HepG2 (cell line): ENCODE measurements at regions not wholly inside any gene's neighbourhood (a gene's known extent, or its start where the extent isn't known, plus 50 kb on each side); places are given as distances from the start of the nearest gene placed in this dataset.
A peak's percentile ranks its signal among the peaks of the same experiment; 100 is the strongest.
"Not testable (repeated sequence)": the region's sequence is repeated elsewhere in the genome, so short reads cannot be mapped to it uniquely, and the experiment has no call there.

Experiments used
- ATAC-seq: fragments of 200-7000 bp; cut with Tn5 transposase; 3 replicates; pipeline ENCODE4 v1.9.1; 2020; ENCODE audit warnings: mild to moderate bottlenecking, moderate library complexity
- BruUV-seq: library from RNA; stranded (reverse); fragments of 400-500 nt; replicated peaks from 2 replicates; lab custom pipeline; 2021; lab: Mats Ljungman, UMichigan
- CTCF ChIA-PET: fragments of 300-600 bp; formaldehyde crosslinking; extraction: SDS; loops from one replicate; lab custom pipeline; 2021; ENCODE audit warnings: low total read pairs, inconsistent platforms, low intra/inter-chr PET ratio; lab: Yijun Ruan, JAX
- POLR2A ChIA-PET: fragments of 350-600 bp; sonication (Branson Sonifier 250); formaldehyde crosslinking; loops from one replicate; lab custom pipeline; 2020; ENCODE audit warnings: antibody characterized with exemption, inconsistent platforms; lab: Yijun Ruan, JAX
- DNase-seq: peaks from one replicate; pipeline ENCODE4 v3.0.0-alpha.2; 2015; ENCODE audit warnings: low spot score
- FAIRE-seq: peaks from 3 replicates; lab custom pipeline; 2011; peaks lifted over from hg19 to GRCh38; lab: Jason Lieb, UNC
- H2AFZ ChIP-seq: one replicate; pipeline ENCODE4 v1.6.1; 2011; ENCODE audit warnings: low read length, inconsistent platforms
- H3K27ac ChIP-seq: fragments of 300-600 bp; 3 replicates; pipeline ENCODE4 v1.8.0; 2011; ENCODE audit warnings: mixed run types, mild to moderate bottlenecking, mixed read lengths, low read length, inconsistent platforms; ENCODE audit not compliant: insufficient read depth; ENCODE audit errors: extremely low read length
- H3K27me3 ChIP-seq, 2 experiments: fragments of 200-600 bp in 1 of 2; 2 replicates in 1 of 2; 3 replicates in 1 of 2; pipeline versions ENCODE4 v1.6.0 to v1.8.0; 2011; ENCODE audit warnings: low read length in 2 of 2, mild to moderate bottlenecking in 2 of 2, moderate library complexity in 2 of 2, inconsistent platforms in 1 of 2; ENCODE audit not compliant: insufficient read depth in 2 of 2, control insufficient read depth in 1 of 2
- H3K36me3 ChIP-seq, 2 experiments: fragments of 200-600 bp in 1 of 2; replicated peaks in 1 of 2; 2 replicates in 1 of 2; 3 replicates in 1 of 2; pipeline versions ENCODE4 v1.5.1 to v1.8.0; 2011; ENCODE audit warnings: low read length in 2 of 2, inconsistent platforms in 1 of 2; ENCODE audit not compliant: insufficient read depth in 2 of 2, control insufficient read depth in 1 of 2
- H3K4me1 ChIP-seq: 2 replicates; pipeline ENCODE4 v1.5.1; 2012; ENCODE audit warnings: low read length, inconsistent platforms; ENCODE audit not compliant: insufficient read depth
- H3K4me2 ChIP-seq: 2 replicates; pipeline ENCODE4 v1.6.0; 2011; ENCODE audit warnings: low read depth, low read length, inconsistent platforms
- H3K4me3 ChIP-seq, 3 experiments: fragments of 200-600 bp in 1 of 3; sonication (generic), shearing (Covaris generic) in 1 of 3; replicated peaks in 1 of 3; 2 replicates each; pipeline ENCODE4 v1.5.1; 2011 to 2016; ENCODE audit warnings: low read length in 3 of 3, inconsistent platforms in 2 of 3, low read depth in 2 of 3, mild to moderate bottlenecking in 2 of 3, control low read depth in 1 of 3, mixed read lengths in 1 of 3; ENCODE audit not compliant: insufficient read depth in 1 of 3
- H3K79me2 ChIP-seq: one replicate; pipeline ENCODE4 v1.6.1; 2011; ENCODE audit warnings: low read length, inconsistent platforms; ENCODE audit not compliant: insufficient read depth
- H3K9ac ChIP-seq: 2 replicates; pipeline ENCODE4 v1.6.0; 2011; ENCODE audit warnings: mild to moderate bottlenecking, low read depth, low read length, inconsistent platforms; ENCODE audit not compliant: insufficient read depth
- H3K9me3 ChIP-seq: 2 replicates; pipeline ENCODE4 v1.5.1; 2012; ENCODE audit warnings: mild to moderate bottlenecking, low read length
- H4K20me1 ChIP-seq: 2 replicates; pipeline ENCODE4 v1.6.0; 2011; ENCODE audit warnings: inconsistent platforms, mild to moderate bottlenecking, low read length, moderate library complexity; ENCODE audit not compliant: insufficient read depth
- POGZ ChIP-seq: sonication (generic); formaldehyde crosslinking; IDR thresholded peaks from 2 replicates; pipeline ENCODE4 v1.4.0; 2020; ENCODE audit warnings: mild to moderate bottlenecking, missing genetic modification reagents
- ZNF282 ChIP-seq: fragments of 450-650 bp; IDR thresholded peaks from 2 replicates; pipeline ENCODE4 v1.6.1; 2018; ENCODE audit not compliant: partially characterized antibody
- WGBS: methylation state at CpG from one replicate; pipeline ENCODE4 v1.1.6; 2017; ENCODE audit warnings: low lambda C conversion rate; 5-methylcytosine and 5-hydroxymethylcytosine counted together
- in situ Hi-C: cut with HindIII; loops from 2 replicates; pipeline ENCODE4 v1.10.0; 2017; ENCODE audit warnings: low pct_unique_long_range_greater_than_20kb; ENCODE audit not compliant: extremely low pct_ligation_motif_present
- intact Hi-C: fragments of 100-400 bp; cut with micrococcal nuclease; formaldehyde crosslinking; loops from one replicate; pipeline ENCODE4 v1.10.0; 2022; ENCODE audit not compliant: unreplicated experiment
- TF ChIP-seq, protein P1 (sequence below): IDR thresholded peaks from 2 replicates; pipeline ENCODE4 v1.6.1; 2016; ENCODE audit warnings: mild to moderate bottlenecking, missing biosample characterization, missing genetic modification reagents
- TF ChIP-seq, protein P2 (sequence below): sonication (generic); formaldehyde crosslinking; IDR thresholded peaks from 2 replicates; pipeline ENCODE4 v1.9.0; 2021; ENCODE audit warnings: missing genetic modification reagents, borderline replicate concordance
- TF ChIP-seq, protein P3 (sequence below): sonication (generic); formaldehyde crosslinking; IDR thresholded peaks from 2 replicates; pipeline ENCODE4 v1.8.1; 2022; ENCODE audit warnings: mild to moderate bottlenecking, missing genetic modification reagents
- TF ChIP-seq, protein P4 (sequence below): sonication (generic); formaldehyde crosslinking; IDR thresholded peaks from 2 replicates; pipeline ENCODE4 v1.5.1; 2020; ENCODE audit warnings: mild to moderate bottlenecking, missing genetic modification reagents, moderate library complexity
- TF ChIP-seq, protein P5 (sequence below): sonication (generic); formaldehyde crosslinking; IDR thresholded peaks from 2 replicates; pipeline ENCODE4 v1.4.0; 2020; ENCODE audit warnings: missing genetic modification reagents
- TF ChIP-seq, protein P6 (sequence below): sonication (generic); formaldehyde crosslinking; IDR thresholded peaks from 2 replicates; pipeline ENCODE4 v1.4.0; 2020; ENCODE audit warnings: missing genetic modification reagents, borderline replicate concordance

DNA sequence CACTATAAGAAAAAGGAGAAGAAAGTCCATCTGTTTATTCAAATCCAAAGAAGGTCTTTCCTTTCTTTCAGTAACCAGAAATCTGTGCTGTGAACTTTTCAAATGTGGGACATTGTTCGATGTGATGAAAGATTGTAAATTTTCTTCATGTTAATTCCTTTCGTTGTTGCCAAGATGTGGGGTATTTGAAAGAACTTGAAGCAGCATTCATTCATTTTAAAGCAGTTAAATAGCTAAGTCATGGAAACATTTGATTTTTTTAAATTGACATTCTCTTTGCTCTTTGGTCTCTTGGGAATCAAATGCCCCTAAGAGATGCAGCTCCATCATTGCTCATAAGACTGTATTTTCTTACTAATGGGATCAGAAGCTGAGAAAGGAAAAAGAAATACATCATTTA lies 93.7 kb upstream of the EHBP1 start (continued):
- TF ChIP-seq, protein P1, sequence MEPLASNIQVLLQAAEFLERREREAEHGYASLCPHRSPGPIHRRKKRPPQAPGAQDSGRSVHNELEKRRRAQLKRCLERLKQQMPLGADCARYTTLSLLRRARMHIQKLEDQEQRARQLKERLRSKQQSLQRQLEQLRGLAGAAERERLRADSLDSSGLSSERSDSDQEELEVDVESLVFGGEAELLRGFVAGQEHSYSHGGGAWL (CRISPR knock-in tag), result no peak
- TF ChIP-seq, protein P2, sequence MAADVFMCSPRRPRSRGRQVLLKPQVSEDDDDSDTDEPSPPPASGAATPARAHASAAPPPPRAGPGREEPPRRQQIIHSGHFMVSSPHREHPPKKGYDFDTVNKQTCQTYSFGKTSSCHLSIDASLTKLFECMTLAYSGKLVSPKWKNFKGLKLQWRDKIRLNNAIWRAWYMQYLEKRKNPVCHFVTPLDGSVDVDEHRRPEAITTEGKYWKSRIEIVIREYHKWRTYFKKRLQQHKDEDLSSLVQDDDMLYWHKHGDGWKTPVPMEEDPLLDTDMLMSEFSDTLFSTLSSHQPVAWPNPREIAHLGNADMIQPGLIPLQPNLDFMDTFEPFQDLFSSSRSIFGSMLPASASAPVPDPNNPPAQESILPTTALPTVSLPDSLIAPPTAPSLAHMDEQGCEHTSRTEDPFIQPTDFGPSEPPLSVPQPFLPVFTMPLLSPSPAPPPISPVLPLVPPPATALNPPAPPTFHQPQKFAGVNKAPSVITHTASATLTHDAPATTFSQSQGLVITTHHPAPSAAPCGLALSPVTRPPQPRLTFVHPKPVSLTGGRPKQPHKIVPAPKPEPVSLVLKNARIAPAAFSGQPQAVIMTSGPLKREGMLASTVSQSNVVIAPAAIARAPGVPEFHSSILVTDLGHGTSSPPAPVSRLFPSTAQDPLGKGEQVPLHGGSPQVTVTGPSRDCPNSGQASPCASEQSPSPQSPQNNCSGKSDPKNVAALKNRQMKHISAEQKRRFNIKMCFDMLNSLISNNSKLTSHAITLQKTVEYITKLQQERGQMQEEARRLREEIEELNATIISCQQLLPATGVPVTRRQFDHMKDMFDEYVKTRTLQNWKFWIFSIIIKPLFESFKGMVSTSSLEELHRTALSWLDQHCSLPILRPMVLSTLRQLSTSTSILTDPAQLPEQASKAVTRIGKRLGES (CRISPR knock-in tag), result no peak
- TF ChIP-seq, protein P3, sequence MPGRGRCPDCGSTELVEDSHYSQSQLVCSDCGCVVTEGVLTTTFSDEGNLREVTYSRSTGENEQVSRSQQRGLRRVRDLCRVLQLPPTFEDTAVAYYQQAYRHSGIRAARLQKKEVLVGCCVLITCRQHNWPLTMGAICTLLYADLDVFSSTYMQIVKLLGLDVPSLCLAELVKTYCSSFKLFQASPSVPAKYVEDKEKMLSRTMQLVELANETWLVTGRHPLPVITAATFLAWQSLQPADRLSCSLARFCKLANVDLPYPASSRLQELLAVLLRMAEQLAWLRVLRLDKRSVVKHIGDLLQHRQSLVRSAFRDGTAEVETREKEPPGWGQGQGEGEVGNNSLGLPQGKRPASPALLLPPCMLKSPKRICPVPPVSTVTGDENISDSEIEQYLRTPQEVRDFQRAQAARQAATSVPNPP (CRISPR knock-in tag), result no peak
- no peak for TF ChIP-seq ZNF282

DNA sequence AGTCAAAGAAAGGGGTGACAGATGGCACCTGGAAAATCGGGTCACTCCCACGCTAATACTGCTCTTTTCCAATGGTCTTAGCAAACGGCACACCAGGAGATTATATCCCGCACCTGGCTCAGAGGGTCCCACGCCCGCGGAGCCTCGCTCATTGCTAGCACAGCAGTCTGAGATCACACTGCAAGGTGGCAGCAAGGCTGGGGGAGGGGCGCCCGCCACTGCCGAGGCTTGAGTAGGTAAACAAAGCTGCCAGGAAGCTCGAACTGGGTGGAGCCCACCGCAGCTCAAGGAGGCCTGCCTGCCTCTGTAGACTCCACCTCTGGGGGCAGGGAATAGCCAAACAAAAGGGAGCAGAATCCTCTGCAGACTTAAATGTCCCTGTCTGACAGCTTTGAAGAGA lies 99.5 kb upstream of the TMEM17 start:
- intact Hi-C loops, H3K9me3 ChIP-seq, H3K79me2 ChIP-seq, ATAC-seq, DNase-seq, POLR2A ChIA-PET, H3K27me3 ChIP-seq, H3K4me3 ChIP-seq, in situ Hi-C loops, FAIRE-seq, BruUV-seq, H3K4me2 ChIP-seq, H3K4me1 ChIP-seq, H2AFZ ChIP-seq, H3K9ac ChIP-seq, H3K36me3 ChIP-seq, H3K27ac ChIP-seq, CTCF ChIA-PET, H4K20me1 ChIP-seq: not testable (repeated sequence)
- TF ChIP-seq POGZ (CRISPR knock-in tag), result 0 out of 2 replicates have a peak, but pooled peaks have one; percentile 22
- TF ChIP-seq, protein P4, sequence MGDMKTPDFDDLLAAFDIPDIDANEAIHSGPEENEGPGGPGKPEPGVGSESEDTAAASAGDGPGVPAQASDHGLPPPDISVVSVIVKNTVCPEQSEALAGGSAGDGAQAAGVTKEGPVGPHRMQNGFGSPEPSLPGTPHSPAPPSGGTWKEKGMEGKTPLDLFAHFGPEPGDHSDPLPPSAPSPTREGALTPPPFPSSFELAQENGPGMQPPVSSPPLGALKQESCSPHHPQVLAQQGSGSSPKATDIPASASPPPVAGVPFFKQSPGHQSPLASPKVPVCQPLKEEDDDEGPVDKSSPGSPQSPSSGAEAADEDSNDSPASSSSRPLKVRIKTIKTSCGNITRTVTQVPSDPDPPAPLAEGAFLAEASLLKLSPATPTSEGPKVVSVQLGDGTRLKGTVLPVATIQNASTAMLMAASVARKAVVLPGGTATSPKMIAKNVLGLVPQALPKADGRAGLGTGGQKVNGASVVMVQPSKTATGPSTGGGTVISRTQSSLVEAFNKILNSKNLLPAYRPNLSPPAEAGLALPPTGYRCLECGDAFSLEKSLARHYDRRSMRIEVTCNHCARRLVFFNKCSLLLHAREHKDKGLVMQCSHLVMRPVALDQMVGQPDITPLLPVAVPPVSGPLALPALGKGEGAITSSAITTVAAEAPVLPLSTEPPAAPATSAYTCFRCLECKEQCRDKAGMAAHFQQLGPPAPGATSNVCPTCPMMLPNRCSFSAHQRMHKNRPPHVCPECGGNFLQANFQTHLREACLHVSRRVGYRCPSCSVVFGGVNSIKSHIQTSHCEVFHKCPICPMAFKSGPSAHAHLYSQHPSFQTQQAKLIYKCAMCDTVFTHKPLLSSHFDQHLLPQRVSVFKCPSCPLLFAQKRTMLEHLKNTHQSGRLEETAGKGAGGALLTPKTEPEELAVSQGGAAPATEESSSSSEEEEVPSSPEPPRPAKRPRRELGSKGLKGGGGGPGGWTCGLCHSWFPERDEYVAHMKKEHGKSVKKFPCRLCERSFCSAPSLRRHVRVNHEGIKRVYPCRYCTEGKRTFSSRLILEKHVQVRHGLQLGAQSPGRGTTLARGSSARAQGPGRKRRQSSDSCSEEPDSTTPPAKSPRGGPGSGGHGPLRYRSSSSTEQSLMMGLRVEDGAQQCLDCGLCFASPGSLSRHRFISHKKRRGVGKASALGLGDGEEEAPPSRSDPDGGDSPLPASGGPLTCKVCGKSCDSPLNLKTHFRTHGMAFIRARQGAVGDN, result peak; percentile 31
- TF ChIP-seq, protein P5, sequence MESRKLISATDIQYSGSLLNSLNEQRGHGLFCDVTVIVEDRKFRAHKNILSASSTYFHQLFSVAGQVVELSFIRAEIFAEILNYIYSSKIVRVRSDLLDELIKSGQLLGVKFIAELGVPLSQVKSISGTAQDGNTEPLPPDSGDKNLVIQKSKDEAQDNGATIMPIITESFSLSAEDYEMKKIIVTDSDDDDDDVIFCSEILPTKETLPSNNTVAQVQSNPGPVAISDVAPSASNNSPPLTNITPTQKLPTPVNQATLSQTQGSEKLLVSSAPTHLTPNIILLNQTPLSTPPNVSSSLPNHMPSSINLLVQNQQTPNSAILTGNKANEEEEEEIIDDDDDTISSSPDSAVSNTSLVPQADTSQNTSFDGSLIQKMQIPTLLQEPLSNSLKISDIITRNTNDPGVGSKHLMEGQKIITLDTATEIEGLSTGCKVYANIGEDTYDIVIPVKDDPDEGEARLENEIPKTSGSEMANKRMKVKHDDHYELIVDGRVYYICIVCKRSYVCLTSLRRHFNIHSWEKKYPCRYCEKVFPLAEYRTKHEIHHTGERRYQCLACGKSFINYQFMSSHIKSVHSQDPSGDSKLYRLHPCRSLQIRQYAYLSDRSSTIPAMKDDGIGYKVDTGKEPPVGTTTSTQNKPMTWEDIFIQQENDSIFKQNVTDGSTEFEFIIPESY, result 0 out of 2 replicates have a peak, but pooled peaks have one; percentile 24
- TF ChIP-seq, protein P6, sequence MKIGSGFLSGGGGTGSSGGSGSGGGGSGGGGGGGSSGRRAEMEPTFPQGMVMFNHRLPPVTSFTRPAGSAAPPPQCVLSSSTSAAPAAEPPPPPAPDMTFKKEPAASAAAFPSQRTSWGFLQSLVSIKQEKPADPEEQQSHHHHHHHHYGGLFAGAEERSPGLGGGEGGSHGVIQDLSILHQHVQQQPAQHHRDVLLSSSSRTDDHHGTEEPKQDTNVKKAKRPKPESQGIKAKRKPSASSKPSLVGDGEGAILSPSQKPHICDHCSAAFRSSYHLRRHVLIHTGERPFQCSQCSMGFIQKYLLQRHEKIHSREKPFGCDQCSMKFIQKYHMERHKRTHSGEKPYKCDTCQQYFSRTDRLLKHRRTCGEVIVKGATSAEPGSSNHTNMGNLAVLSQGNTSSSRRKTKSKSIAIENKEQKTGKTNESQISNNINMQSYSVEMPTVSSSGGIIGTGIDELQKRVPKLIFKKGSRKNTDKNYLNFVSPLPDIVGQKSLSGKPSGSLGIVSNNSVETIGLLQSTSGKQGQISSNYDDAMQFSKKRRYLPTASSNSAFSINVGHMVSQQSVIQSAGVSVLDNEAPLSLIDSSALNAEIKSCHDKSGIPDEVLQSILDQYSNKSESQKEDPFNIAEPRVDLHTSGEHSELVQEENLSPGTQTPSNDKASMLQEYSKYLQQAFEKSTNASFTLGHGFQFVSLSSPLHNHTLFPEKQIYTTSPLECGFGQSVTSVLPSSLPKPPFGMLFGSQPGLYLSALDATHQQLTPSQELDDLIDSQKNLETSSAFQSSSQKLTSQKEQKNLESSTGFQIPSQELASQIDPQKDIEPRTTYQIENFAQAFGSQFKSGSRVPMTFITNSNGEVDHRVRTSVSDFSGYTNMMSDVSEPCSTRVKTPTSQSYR, result peak; percentile 27; the same call in 1 of the 2 replicates
- WGBS, result 77% methylated on average over 13 of the region's 13 CpGs
